Loucy (cell line): ENCODE measurements at regions not wholly inside any gene's neighbourhood (a gene's known extent, or its start where the extent isn't known, plus 50 kb on each side); places are given as distances from the start of the nearest gene placed in this dataset.

ENCODE experiments used
- H2AFZ ChIP-seq: fragments of 200-600 bp; sonication (generic); 2 replicates; pipeline ENCODE4 v1.6.0; 2016; ENCODE audit warnings: antibody characterized with exemption, mild to moderate bottlenecking, low read length, moderate library complexity
- H3F3A ChIP-seq: fragments of 200-600 bp; 2 replicates; pipeline ENCODE4 v1.6.0; 2016; ENCODE audit warnings: antibody characterized with exemption, low read depth, mild to moderate bottlenecking
- H3K27me3 ChIP-seq: fragments of 200-600 bp; sonication (generic); 2 replicates; pipeline ENCODE4 v1.6.1; 2014; ENCODE audit warnings: low read length, mild to moderate bottlenecking; ENCODE audit not compliant: insufficient read depth, poor library complexity, severe bottlenecking
- H3K36me3 ChIP-seq: fragments of 200-600 bp; sonication (generic); 2 replicates; pipeline ENCODE4 v1.6.1; 2016; ENCODE audit warnings: low read length; ENCODE audit not compliant: insufficient read depth
- H3K4me1 ChIP-seq: fragments of 200-600 bp; sonication (generic); 2 replicates; pipeline ENCODE4 v1.5.1; 2014; ENCODE audit warnings: low read length, mild to moderate bottlenecking; ENCODE audit not compliant: insufficient read depth, poor library complexity, severe bottlenecking
- H3K4me2 ChIP-seq: fragments of 200-600 bp; sonication (generic); 2 replicates; pipeline ENCODE4 v1.6.0; 2014; ENCODE audit warnings: antibody characterized with exemption, low read length, low read depth, mild to moderate bottlenecking; ENCODE audit not compliant: poor library complexity, severe bottlenecking
- H3K4me3 ChIP-seq: fragments of 200-600 bp; sonication (generic); 2 replicates; pipeline ENCODE4 v1.5.1; 2014; ENCODE audit warnings: low read length, mild to moderate bottlenecking, mixed read lengths; ENCODE audit not compliant: poor library complexity, severe bottlenecking
- H3K79me2 ChIP-seq: fragments of 200-600 bp; sonication (generic); 2 replicates; pipeline ENCODE4 v1.6.1; 2014; ENCODE audit warnings: low read length; ENCODE audit not compliant: insufficient read depth
- H3K9ac ChIP-seq: fragments of 200-600 bp; sonication (generic); 2 replicates; pipeline ENCODE4 v1.6.0; 2014; ENCODE audit warnings: mild to moderate bottlenecking, low read depth, low read length, moderate library complexity; ENCODE audit not compliant: poor library complexity, severe bottlenecking
- H3K9me2 ChIP-seq: fragments of 200-600 bp; sonication (generic); replicated peaks from 2 replicates; pipeline ENCODE4 v1.6.1; 2016; ENCODE audit warnings: low read depth, low read length, mixed read lengths
- H3K9me3 ChIP-seq: fragments of 200-600 bp; sonication (generic); 2 replicates; pipeline ENCODE4 v1.6.1; 2014; ENCODE audit warnings: mild to moderate bottlenecking, antibody characterized with exemption, low read length, low read depth; ENCODE audit not compliant: insufficient read depth
- H4K20me1 ChIP-seq: fragments of 200-600 bp; sonication (generic); 2 replicates; pipeline ENCODE4 v1.6.0; 2014; ENCODE audit warnings: antibody characterized with exemption, low read length, mild to moderate bottlenecking; ENCODE audit not compliant: insufficient read depth, poor library complexity, severe bottlenecking
- EZH2phosphoT487 ChIP-seq: fragments of 200-600 bp; IDR thresholded peaks from 2 replicates; pipeline ENCODE4 v1.6.1; 2018; ENCODE audit warnings: antibody characterized with exemption, mild to moderate bottlenecking, moderate library complexity, borderline replicate concordance
- TF ChIP-seq, protein P1 (sequence below): fragments of 200-600 bp; sonication (generic); conservative IDR thresholded peaks from 2 replicates; pipeline ENCODE4 v1.5.1; 2014; ENCODE audit warnings: mild to moderate bottlenecking, antibody characterized with exemption, low read length

DNA sequence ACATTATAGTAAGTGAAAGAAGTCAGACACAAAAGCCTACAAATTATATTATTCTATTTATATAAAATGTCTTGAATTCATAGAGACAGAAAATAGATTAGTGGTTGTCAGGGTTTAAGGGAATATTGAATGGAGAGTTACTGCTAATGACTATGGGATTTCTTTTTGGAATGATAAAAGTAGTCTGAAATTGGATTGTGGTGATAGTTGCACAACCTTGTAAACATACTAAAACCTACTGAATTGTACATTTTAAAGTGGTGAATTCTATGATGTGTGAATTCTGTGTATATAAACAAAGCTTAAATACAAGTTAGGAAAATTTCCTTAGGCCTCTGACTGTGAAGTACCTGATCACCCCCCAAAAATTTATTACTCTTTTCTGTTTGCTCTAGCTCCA is 343.1 kb downstream of the TFAP2B start:
- no peak overlapping the region for H3K4me2 ChIP-seq
- H3K9ac ChIP-seq = no peak overlapping the region
- no peak overlapping the region for H3K4me3 ChIP-seq
- no peaks in the 10 kb centered on the region for H3F3A ChIP-seq
- no peak overlapping the region for H2AFZ ChIP-seq
- H3K9me2 ChIP-seq = no peaks in the 10 kb centered on the region
- no peaks in the 10 kb centered on the region for H4K20me1 ChIP-seq
- no peaks in the 10 kb centered on the region for H3K27me3 ChIP-seq
- TF ChIP-seq EZH2phosphoT487 = no peak
- TF ChIP-seq, protein P1, sequence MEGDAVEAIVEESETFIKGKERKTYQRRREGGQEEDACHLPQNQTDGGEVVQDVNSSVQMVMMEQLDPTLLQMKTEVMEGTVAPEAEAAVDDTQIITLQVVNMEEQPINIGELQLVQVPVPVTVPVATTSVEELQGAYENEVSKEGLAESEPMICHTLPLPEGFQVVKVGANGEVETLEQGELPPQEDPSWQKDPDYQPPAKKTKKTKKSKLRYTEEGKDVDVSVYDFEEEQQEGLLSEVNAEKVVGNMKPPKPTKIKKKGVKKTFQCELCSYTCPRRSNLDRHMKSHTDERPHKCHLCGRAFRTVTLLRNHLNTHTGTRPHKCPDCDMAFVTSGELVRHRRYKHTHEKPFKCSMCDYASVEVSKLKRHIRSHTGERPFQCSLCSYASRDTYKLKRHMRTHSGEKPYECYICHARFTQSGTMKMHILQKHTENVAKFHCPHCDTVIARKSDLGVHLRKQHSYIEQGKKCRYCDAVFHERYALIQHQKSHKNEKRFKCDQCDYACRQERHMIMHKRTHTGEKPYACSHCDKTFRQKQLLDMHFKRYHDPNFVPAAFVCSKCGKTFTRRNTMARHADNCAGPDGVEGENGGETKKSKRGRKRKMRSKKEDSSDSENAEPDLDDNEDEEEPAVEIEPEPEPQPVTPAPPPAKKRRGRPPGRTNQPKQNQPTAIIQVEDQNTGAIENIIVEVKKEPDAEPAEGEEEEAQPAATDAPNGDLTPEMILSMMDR = no peak
- H3K4me1 ChIP-seq = no peaks in the 10 kb centered on the region
- H3K36me3 ChIP-seq = no peaks in the 10 kb centered on the region
- H3K79me2 ChIP-seq = no peaks in the 10 kb centered on the region
- no peaks in the 10 kb centered on the region for H3K9me3 ChIP-seq

DNA sequence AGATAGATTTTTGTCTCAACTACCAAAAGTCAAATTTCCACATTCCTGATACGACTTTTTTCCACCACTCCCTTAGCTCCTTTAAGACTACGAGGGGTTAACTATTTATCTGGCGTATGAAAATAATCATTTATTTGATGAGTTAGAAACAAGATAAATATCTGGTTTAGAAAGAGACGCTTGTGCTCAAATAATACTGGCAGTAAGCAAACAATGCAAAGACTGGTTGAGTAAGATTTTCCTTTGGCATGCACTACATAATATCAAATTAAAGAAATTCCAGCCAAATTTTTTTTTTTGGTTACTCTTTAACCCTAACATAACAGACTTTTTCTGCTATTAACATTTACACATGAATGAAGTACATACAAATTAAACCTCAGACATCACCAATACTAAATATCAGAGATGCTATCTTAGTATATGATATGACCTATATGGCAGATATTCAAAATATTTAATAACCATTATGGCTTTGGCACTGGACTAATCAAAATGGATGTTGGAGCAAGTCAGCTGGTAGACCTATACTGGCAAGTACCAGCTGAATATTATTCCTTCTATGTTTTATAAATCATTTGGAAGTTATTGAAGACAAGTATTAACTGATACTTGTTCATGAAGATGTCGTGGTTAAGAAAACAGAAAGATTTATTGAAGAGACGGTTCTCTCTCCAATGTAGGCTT is 345.3 kb downstream of the TFAP2B start:
- no peaks in the 10 kb centered on the region for H3K36me3 ChIP-seq
- no peaks in the 10 kb centered on the region for H3K9me3 ChIP-seq
- H2AFZ ChIP-seq = no peak overlapping the region
- H3K4me3 ChIP-seq = no peak overlapping the region
- H3K4me1 ChIP-seq = no peaks in the 10 kb centered on the region
- no peaks in the 10 kb centered on the region for H4K20me1 ChIP-seq
- H3F3A ChIP-seq = no peaks in the 10 kb centered on the region
- TF ChIP-seq EZH2phosphoT487 = no peak
- TF ChIP-seq, protein P1 = no peak
- H3K79me2 ChIP-seq = no peaks in the 10 kb centered on the region
- H3K9me2 ChIP-seq = no peaks in the 10 kb centered on the region
- no peak overlapping the region for H3K4me2 ChIP-seq
- H3K9ac ChIP-seq = no peak overlapping the region
- no peaks in the 10 kb centered on the region for H3K27me3 ChIP-seq

GRCh38 chr6:51166914-51167313 is 348.2 kb downstream of the TFAP2B start:
- H3K36me3 ChIP-seq = no peaks in the 10 kb centered on the region
- TF ChIP-seq, protein P1 = no peak
- no peak for TF ChIP-seq EZH2phosphoT487
- H3K79me2 ChIP-seq = no peaks in the 10 kb centered on the region
- H3K4me3 ChIP-seq = no peak overlapping the region
- H3K4me1 ChIP-seq = no peaks in the 10 kb centered on the region
- H2AFZ ChIP-seq = no peak overlapping the region
- H3K27me3 ChIP-seq = no peaks in the 10 kb centered on the region
- no peaks in the 10 kb centered on the region for H3K9me2 ChIP-seq
- no peak overlapping the region for H3K4me2 ChIP-seq
- no peak overlapping the region for H3K9ac ChIP-seq
- no peaks in the 10 kb centered on the region for H3F3A ChIP-seq
- H4K20me1 ChIP-seq = no peaks in the 10 kb centered on the region
- no peaks in the 10 kb centered on the region for H3K9me3 ChIP-seq
